Effector memory CD4-positive, alpha-beta T cell (primary cell): ENCODE measurements at regions not wholly inside any gene's neighbourhood (a gene's known extent, or its start where the extent isn't known, plus 50 kb on each side); places are given as distances from the start of the nearest gene placed in this dataset.

Experiments
- DNase-seq, 3 donors: peaks; one replicate each; pipeline ENCODE4 v3.0.0-alpha.2; 2020
- H3K27ac ChIP-seq: 2 replicates; pipeline ENCODE4 v1.7.0; 2013; ENCODE audit warnings: mild to moderate bottlenecking, low read length, moderate library complexity; ENCODE audit not compliant: insufficient read depth, poor library complexity, severe bottlenecking
- H3K27me3 ChIP-seq: replicated peaks from 2 replicates; pipeline ENCODE4 v1.7.0; 2013; ENCODE audit warnings: mild to moderate bottlenecking, low read length; ENCODE audit not compliant: insufficient read depth, control insufficient read depth, poor library complexity, severe bottlenecking
- H3K36me3 ChIP-seq: 2 replicates; pipeline ENCODE4 v1.7.0; 2013; ENCODE audit warnings: mild to moderate bottlenecking, low read length, moderate library complexity; ENCODE audit not compliant: control insufficient read depth, insufficient read depth
- H3K4me1 ChIP-seq: 2 replicates; pipeline ENCODE4 v1.7.0; 2013; ENCODE audit warnings: low read length, mild to moderate bottlenecking; ENCODE audit not compliant: control insufficient read depth, insufficient read depth, poor library complexity, severe bottlenecking
- H3K4me3 ChIP-seq: 2 replicates; pipeline ENCODE4 v1.7.0; 2013; ENCODE audit warnings: low read length, low read depth, mild to moderate bottlenecking; ENCODE audit not compliant: insufficient read depth, poor library complexity, severe bottlenecking
- H3K9me3 ChIP-seq: 2 replicates; pipeline ENCODE4 v1.7.0; 2013; ENCODE audit warnings: mild to moderate bottlenecking, low read length, moderate library complexity; ENCODE audit not compliant: control insufficient read depth

DNA sequence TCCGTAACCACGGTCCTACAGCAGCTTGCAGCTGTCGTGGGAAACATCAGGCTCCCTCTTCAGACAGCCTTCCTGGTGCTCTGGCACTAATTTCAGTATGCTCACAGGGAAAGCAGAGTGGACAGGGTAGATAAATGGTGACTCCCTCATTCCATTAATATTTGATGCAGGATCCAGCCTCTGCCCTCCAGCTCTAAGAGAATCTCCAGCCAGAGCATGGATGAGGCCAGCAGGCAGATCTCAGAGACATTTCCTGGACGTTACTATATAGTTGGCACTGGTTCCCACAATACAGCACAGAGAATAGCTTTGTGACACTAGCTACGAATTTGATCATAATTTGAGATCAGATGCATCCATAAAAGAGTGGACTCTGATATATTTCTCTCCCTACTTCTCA lies 341.4 kb downstream of the LIG4 start:
- Histone ChIP-seq H3K9me3 (no peaks in the 10 kb centered on the region), H3K27me3 (no peaks in the 10 kb centered on the region), H3K36me3 (no peaks in the 10 kb centered on the region), H3K27ac (no peak overlapping the region), H3K4me3 (no peak overlapping the region), H3K4me1 (no peaks in the 10 kb centered on the region)
- DNase-seq = no peak

DNA sequence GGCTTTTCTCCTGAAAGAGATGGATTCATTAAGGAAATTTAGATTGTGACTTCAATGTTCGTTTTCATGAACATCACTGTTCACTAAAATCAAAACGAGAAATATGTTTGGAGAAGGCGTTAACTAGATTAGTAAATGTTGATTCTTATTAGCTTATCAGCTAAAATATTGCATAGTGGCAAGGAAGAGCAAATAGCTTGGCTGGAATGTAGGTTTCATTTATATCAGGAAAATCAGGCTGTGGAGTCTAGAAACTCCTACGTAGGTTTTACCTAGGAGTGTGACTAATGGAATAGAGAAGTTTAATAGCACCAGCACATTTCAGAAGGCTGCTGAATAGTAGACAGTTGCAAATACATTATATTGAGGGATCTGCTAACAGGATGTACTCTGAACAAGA lies 344.9 kb downstream of the LIG4 start:
- Histone ChIP-seq H3K27me3 (peaks cover 5% of the 10 kb centered on the region), H3K4me1 (no peaks in the 10 kb centered on the region), H3K9me3 (no peaks in the 10 kb centered on the region), H3K4me3 (no peak overlapping the region), H3K27ac (no peak overlapping the region), H3K36me3 (no peaks in the 10 kb centered on the region)
- no peak for DNase-seq

DNA sequence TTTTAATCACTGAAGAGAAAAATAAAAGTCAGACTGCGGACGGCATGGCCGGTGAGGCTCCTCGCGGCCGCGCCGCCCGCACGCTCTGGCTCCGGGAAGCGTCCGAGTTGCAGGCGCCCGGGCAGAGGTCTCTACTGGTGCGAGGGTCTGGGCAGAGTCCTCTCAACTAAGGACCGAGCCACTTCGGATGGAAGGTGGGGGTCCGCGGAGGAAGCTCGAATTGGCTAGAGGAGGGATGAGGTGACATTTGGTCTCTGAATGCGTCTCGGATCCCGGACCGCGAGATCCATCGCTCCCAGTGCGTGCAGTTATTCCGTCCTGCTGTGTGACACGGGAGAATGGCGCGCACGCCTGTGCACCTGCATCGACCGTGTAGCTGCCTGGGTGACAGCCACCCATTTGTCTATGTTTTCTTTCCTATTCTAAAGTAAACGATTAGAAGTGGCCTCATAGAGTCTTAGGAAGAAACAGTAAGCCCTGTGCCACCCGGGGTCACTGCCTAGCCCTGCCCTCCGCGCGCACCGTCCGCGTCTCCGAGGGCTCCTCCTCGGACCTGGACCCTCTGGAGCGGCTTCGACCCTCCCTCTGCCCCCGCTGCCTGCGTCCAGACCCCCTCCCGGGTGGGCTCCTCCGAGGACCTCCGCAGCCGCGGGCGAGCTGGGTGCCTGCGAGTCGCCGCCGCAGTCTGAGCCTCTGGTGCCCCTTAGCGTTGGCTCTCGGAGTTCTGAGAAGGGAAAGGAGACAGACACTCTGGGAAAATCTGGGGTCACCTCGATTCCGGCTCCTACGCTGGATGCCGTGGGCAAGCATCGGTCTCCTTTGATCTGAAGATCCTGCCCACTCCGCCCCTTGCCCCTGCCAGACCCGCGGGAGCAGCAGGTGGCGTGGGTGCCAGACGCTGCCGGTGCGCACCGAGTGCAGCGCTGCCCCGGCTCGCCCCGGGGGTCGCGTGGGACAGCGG lies 347.4 kb downstream of the LIG4 start:
- no peak for DNase-seq
- H3K4me1 ChIP-seq = no peaks in the 10 kb centered on the region
- H3K27ac ChIP-seq = no peak overlapping the region
- H3K36me3 ChIP-seq = no peaks in the 10 kb centered on the region
- no peak overlapping the region for H3K4me3 ChIP-seq
- H3K9me3 ChIP-seq = no peaks in the 10 kb centered on the region
- peaks cover 10% of the 10 kb centered on the region for H3K27me3 ChIP-seq

DNA sequence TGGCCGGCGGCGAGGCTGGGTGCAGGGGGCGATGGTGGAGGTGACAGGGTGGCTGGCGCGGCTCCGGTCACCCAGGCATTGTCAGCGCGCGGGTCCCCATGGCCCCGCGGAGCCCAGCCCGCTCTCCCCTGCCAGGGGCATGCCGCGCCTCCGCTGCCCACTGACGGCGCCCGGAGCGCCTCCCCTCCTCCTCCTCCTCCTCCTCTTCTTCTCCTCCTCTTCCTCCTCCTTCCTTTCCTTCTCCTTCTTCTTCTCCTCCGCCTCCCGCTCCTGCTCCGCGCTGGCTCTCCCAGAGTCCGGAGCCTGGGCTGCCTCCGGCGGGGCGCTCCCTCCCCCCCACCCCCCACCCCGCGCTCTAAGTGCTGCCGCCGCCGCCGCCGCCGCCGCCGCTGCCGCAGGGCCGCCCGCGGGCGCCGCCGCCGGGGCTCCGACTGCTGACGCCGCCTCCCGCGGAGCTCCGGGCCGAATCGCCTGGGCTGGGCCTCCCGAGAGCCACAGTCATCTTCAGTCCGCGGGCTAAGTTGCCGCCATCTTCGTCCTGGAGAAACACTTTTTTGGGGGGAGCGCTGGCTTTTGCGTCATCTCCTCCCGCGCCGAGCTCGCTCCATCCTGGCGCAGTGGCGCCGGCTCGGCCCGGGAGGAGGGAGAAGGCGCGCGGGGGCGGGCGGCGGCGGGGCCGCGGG lies 348.3 kb downstream of the LIG4 start:
- H3K9me3 ChIP-seq = no peaks in the 10 kb centered on the region
- no peaks in the 10 kb centered on the region for H3K36me3 ChIP-seq
- no peaks in the 10 kb centered on the region for H3K4me1 ChIP-seq
- peaks cover 10% of the 10 kb centered on the region for H3K27me3 ChIP-seq
- no peak for DNase-seq
- H3K27ac ChIP-seq = no peak overlapping the region
- no peak overlapping the region for H3K4me3 ChIP-seq

DNA sequence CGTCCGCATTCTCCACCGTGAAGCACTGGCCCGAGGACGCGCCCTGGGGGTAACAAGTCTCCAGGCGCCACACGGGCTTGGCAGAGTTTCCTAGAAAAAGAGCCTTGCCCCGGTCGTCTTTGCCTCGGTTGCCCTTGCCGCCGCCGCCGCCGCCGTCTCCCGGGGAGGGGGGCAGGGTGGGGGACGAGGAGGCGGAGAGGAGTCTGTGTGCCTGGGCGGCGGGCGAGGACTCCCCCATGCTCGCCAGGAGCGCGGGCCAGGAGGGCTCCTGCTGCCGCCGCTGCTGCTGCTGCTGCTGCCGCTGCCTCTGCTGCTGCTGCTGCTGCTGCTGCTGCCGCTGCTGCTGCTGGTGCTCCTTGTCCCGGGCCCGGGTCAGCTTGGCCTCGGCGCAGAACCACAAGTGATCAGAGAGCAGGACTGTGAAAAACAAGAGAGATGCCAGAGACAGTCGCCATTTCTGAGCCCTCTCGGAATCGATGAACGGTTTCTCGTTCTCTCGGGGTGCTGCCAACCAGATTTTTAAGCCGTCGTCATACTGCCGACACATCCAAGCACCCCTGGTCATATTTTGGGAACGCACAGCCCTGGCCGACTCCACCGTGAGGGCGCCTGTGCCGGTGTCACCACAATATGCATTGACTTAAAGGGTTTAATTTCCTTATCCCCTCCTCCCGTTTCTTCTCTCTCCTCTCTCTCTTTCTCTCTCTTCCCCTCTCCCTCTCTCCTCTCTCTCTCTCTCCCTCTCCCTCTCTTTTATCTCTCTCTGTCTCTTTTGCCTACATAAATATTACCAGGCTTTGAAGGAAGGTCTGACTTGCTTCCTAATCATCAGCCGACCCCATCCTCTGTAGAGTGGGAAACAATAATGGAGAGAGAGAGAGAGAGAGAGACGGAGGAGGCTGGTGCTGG lies 349.1 kb downstream of the LIG4 start:
- Histone ChIP-seq H3K27ac (no peak overlapping the region), H3K36me3 (no peaks in the 10 kb centered on the region), H3K4me1 (no peaks in the 10 kb centered on the region), H3K4me3 (no peak overlapping the region), H3K9me3 (no peaks in the 10 kb centered on the region), H3K27me3 (peaks cover 10% of the 10 kb centered on the region)
- no peak for DNase-seq

DNA sequence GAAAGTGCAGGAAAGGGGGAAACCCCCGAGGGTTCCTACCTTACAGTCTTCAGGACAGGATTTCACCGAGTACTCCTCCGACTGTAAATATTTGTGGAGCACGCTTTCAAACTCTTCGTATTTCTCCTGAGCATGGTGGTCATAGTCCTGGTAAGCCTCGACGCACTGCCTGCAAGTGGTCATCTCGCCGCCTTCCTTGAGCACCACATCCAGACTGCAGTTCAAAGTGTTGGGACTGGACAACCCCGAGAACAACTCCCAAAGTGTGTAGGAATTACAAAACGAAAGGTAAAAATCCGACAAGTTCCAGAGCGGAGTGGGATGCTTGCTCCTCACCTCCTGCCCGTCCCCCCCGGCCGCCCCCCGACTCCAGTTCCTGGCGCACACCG lies 349.7 kb downstream of the LIG4 start:
- Histone ChIP-seq H3K27me3 (peaks cover 10% of the 10 kb centered on the region), H3K4me1 (no peaks in the 10 kb centered on the region), H3K4me3 (no peak overlapping the region), H3K9me3 (no peaks in the 10 kb centered on the region), H3K36me3 (no peaks in the 10 kb centered on the region), H3K27ac (no peak overlapping the region)
- DNase-seq = no peak

DNA sequence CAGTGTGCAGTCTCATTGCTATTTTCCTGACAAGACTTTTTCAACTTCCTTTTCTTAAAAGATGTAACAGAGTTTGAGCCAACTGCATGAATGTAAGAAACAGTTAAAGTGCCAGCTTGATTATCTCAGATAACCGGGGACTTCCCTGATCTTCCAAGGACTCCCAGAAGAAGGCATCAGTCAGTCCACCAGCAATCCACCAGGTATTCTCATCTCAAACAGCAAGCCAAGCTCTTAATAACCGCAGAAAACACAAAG lies 350.1 kb downstream of the LIG4 start:
- Histone ChIP-seq H3K36me3 (no peaks in the 10 kb centered on the region), H3K4me3 (no peak overlapping the region), H3K27me3 (peaks cover 10% of the 10 kb centered on the region), H3K27ac (no peak overlapping the region), H3K4me1 (no peaks in the 10 kb centered on the region), H3K9me3 (no peaks in the 10 kb centered on the region)
- no peak for DNase-seq

DNA sequence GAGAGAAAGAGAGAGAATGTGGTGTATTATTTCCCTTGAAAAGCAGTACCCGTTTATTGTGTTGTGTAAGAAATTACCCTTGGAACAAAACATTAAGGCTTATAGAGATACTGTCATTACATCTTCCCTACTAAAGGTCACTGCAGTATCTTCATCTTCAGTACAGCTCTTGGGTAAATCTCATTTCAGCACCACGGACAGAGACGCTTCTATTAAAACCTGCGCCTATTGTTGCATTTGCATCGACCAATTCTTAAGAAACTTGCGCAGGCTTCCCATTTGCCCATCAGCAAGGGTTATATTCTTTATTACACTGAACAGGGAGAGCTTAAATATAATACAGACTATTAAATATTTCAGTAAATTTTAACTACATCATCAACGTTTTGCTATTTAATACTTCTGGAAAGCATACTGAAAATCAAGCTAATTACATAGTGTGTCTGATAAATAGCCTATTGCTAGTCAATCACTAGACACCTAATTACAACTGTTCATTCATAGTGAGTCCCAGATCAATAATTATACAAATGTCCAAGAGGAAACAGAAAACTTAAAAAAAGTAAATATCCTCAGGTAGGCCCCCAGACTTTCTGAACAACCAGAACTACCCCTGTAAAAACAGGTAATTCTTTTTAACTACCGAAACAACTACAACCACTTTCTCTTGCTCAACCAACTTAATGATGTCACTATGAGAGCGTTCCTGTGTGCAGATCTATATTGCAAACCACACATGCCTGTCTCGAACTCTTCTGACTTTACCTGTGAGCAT lies 350.6 kb downstream of the LIG4 start:
- H3K27ac ChIP-seq = no peak overlapping the region
- H3K36me3 ChIP-seq = no peaks in the 10 kb centered on the region
- no peak for DNase-seq
- H3K9me3 ChIP-seq = no peaks in the 10 kb centered on the region
- peaks cover 10% of the 10 kb centered on the region for H3K27me3 ChIP-seq
- H3K4me3 ChIP-seq = no peak overlapping the region
- H3K4me1 ChIP-seq = no peaks in the 10 kb centered on the region

DNA sequence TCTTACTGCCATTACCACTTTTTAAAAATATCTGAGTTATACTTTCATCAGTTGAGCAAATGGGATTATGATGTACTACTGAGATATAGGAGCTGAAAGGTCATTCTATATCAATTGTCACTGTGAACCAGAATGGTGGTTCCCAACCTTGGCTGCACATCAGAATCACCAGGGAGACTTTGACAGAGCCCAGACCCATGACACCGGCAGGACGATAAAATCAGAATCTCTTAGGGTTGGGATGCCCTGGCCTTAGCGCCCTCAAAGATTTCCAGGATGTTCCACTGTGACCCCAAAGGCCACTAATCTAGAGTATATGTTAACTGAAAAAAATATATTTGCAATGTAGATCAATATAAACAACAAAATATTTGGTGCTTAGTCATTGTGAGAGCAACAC lies 355.1 kb downstream of the LIG4 start:
- H3K27me3 ChIP-seq = peaks cover 5% of the 10 kb centered on the region
- H3K27ac ChIP-seq = no peak overlapping the region
- no peaks in the 10 kb centered on the region for H3K9me3 ChIP-seq
- no peaks in the 10 kb centered on the region for H3K36me3 ChIP-seq
- no peak for DNase-seq
- H3K4me3 ChIP-seq = no peak overlapping the region
- no peaks in the 10 kb centered on the region for H3K4me1 ChIP-seq
